Caco-2 (cell line): ENCODE measurements at regions not wholly inside any gene's neighbourhood (a gene's known extent, or its start where the extent isn't known, plus 50 kb on each side); places are given as distances from the start of the nearest gene placed in this dataset.

Experiments used
- BruUV-seq: library from RNA; stranded (reverse); fragments of 400-500 nt; replicated peaks from 2 replicates; lab custom pipeline; 2021; lab: Mats Ljungman, UMichigan
- CTCF ChIA-PET: fragments of 300-600 bp; sonication (Branson Sonifier 250); formaldehyde crosslinking; loops from one replicate; lab custom pipeline; 2022; ENCODE audit warnings: antibody characterized with exemption; lab: Charles Lee
- POLR2A ChIA-PET: fragments of 300-600 bp; sonication (Branson Sonifier 250); formaldehyde crosslinking; loops from one replicate; lab custom pipeline; 2022; ENCODE audit warnings: antibody characterized with exemption; lab: Charles Lee
- DNase-seq, 2 experiments: peaks; one replicate each; pipeline versions ENCODE4 v3.0.0 to v3.0.0-alpha.2; 2020 to 2022
- H3K27me3 ChIP-seq: replicated peaks from 2 replicates; pipeline ENCODE4 v1.6.0; 2011; ENCODE audit warnings: low read length; ENCODE audit not compliant: control insufficient read depth, insufficient read depth
- H3K36me3 ChIP-seq: 2 replicates; pipeline ENCODE4 v1.5.1; 2011; ENCODE audit warnings: low read length; ENCODE audit not compliant: control insufficient read depth, insufficient read depth
- H3K4me1 ChIP-seq: fragments of 250-450 bp; sonication (Bioruptor Pico); 2 replicates; pipeline ENCODE4 v1.5.1; 2020; ENCODE audit warnings: mild to moderate bottlenecking
- H3K4me3 ChIP-seq: 2 replicates; pipeline ENCODE4 v1.5.1; 2011; ENCODE audit warnings: low read depth, mild to moderate bottlenecking, control low read depth, low read length
- H3K9me3 ChIP-seq: fragments of 250-450 bp; sonication (Bioruptor Pico); 2 replicates; pipeline ENCODE4 v1.5.1; 2020; ENCODE audit warnings: mild to moderate bottlenecking, moderate library complexity
- H3K27ac Mint-ChIP-seq: one replicate; pipeline ENCODE4 v1.8.0; 2022; ENCODE audit warnings: mixed read lengths; ENCODE audit not compliant: unreplicated experiment
- H3K27me3 Mint-ChIP-seq: one replicate; pipeline ENCODE4 v1.8.0; 2022; ENCODE audit warnings: mixed read lengths; ENCODE audit not compliant: insufficient read depth, unreplicated experiment
- H3K36me3 Mint-ChIP-seq: one replicate; pipeline ENCODE4 v1.8.0; 2022; ENCODE audit warnings: mild to moderate bottlenecking, mixed read lengths; ENCODE audit not compliant: insufficient read depth, unreplicated experiment
- H3K4me1 Mint-ChIP-seq: one replicate; pipeline ENCODE4 v1.8.0; 2022; ENCODE audit warnings: low read depth, mixed read lengths; ENCODE audit not compliant: unreplicated experiment
- H3K4me3 Mint-ChIP-seq: one replicate; pipeline ENCODE4 v1.8.0; 2022; ENCODE audit warnings: mild to moderate bottlenecking, moderate library complexity, mixed read lengths; ENCODE audit not compliant: unreplicated experiment
- H3K9me3 Mint-ChIP-seq: one replicate; pipeline ENCODE4 v1.8.0; 2022; ENCODE audit warnings: mixed read lengths; ENCODE audit not compliant: unreplicated experiment
- CTCF ChIP-seq, 2 experiments: fragments of 200-600 bp in 1 of 2; IDR thresholded peaks; 1 replicate in 1 of 2; 2 replicates in 1 of 2; pipeline versions ENCODE4 v1.5.1 to v1.8.0; 2011 to 2022; ENCODE audit warnings: antibody characterized with exemption in 1 of 2, control low read depth in 1 of 2, inconsistent platforms in 1 of 2, low read depth in 1 of 2, low read length in 1 of 2, mild to moderate bottlenecking in 1 of 2, moderate library complexity in 1 of 2; ENCODE audit not compliant: insufficient read depth in 1 of 2, severe bottlenecking in 1 of 2, unreplicated experiment in 1 of 2
- intact Hi-C: fragments of 100-400 bp; cut with micrococcal nuclease; formaldehyde crosslinking; loops from one replicate; pipeline ENCODE4 v1.10.0; 2022; ENCODE audit not compliant: unreplicated experiment

- no peaks in the 10 kb centered on the region for H3K4me1 ChIP-seq
- H3K27ac Mint-ChIP-seq = no peak overlapping the region
- H3K36me3 ChIP-seq = no peaks in the 10 kb centered on the region
- TF ChIP-seq CTCF (IDR thresholded peaks at IDR 0.05; ENCODE audit: insufficient read depth in 1 of 2, low read depth in 1 of 2, low read length in 1 of 2, severe bottlenecking in 1 of 2, unreplicated experiment in 1 of 2) = no peak
- no peaks in the 10 kb centered on the region for H3K4me1 Mint-ChIP-seq
- DNase-seq = no peak
- ChIA-PET POLR2A (no interaction called here), CTCF (no interaction called here)
- H3K27me3 ChIP-seq = no peaks in the 10 kb centered on the region
- no peak overlapping the region for H3K4me3 Mint-ChIP-seq
- H3K9me3 ChIP-seq = no peaks in the 10 kb centered on the region
- BruUV-seq = no TSS peak
- no peaks in the 10 kb centered on the region for H3K27me3 Mint-ChIP-seq
- H3K9me3 Mint-ChIP-seq = no peaks in the 10 kb centered on the region
- intact Hi-C loops = no loop called here
- no peaks in the 10 kb centered on the region for H3K36me3 Mint-ChIP-seq
- no peak overlapping the region for H3K4me3 ChIP-seq
These were observed 133.6 kb upstream of the C1QTNF7 start for GRCh38 chr4:15294202-15294601.

- Histone ChIP-seq H3K36me3 (no peaks in the 10 kb centered on the region), H3K9me3 (no peaks in the 10 kb centered on the region), H3K4me1 (no peaks in the 10 kb centered on the region), H3K4me3 (no peak overlapping the region), H3K27me3 (no peaks in the 10 kb centered on the region)
- intact Hi-C loops = no loop called here
- CTCF ChIA-PET = no interaction called here
- Mint-ChIP-seq H3K4me3 (no peak overlapping the region), H3K9me3 (no peaks in the 10 kb centered on the region), H3K4me1 (no peaks in the 10 kb centered on the region), H3K27me3 (no peaks in the 10 kb centered on the region), H3K36me3 (no peaks in the 10 kb centered on the region), H3K27ac (no peak overlapping the region)
- no peak for TF ChIP-seq CTCF (IDR thresholded peaks at IDR 0.05; ENCODE audit: insufficient read depth in 1 of 2, low read depth in 1 of 2, low read length in 1 of 2, severe bottlenecking in 1 of 2, unreplicated experiment in 1 of 2)
- DNase-seq = no peak
- POLR2A ChIA-PET = no interaction called here
- no TSS peak for BruUV-seq
These were observed 133.0 kb upstream of the C1QTNF7 start for GRCh38 chr4:15294832-15295231.

GRCh38 chr4:15295421-15296162 lies 132.2 kb upstream of the C1QTNF7 start:
- no peaks in the 10 kb centered on the region for H3K36me3 Mint-ChIP-seq
- Histone ChIP-seq H3K4me1 (no peaks in the 10 kb centered on the region), H3K9me3 (no peaks in the 10 kb centered on the region), H3K4me3 (no peak overlapping the region), H3K36me3 (no peaks in the 10 kb centered on the region), H3K27me3 (no peaks in the 10 kb centered on the region)
- ChIA-PET POLR2A (no interaction called here), CTCF (no interaction called here)
- intact Hi-C loops = no loop called here
- H3K9me3 Mint-ChIP-seq = no peaks in the 10 kb centered on the region
- H3K4me3 Mint-ChIP-seq = no peak overlapping the region
- no peaks in the 10 kb centered on the region for H3K4me1 Mint-ChIP-seq
- TF ChIP-seq CTCF (IDR thresholded peaks at IDR 0.05; ENCODE audit: insufficient read depth in 1 of 2, low read depth in 1 of 2, low read length in 1 of 2, severe bottlenecking in 1 of 2, unreplicated experiment in 1 of 2) = no peak
- H3K27me3 Mint-ChIP-seq = no peaks in the 10 kb centered on the region
- DNase-seq = no peak
- no peak overlapping the region for H3K27ac Mint-ChIP-seq
- BruUV-seq = no TSS peak
